DND-41 (cell line): ENCODE measurements at regions not wholly inside any gene's neighbourhood (a gene's known extent, or its start where the extent isn't known, plus 50 kb on each side); places are given as distances from the start of the nearest gene placed in this dataset.

Experiments used
- ATAC-seq: fragments of 200-7000 bp; cut with Tn5 transposase; 3 replicates; pipeline ENCODE4 v1.9.1; 2021; ENCODE audit warnings: low read depth; ENCODE audit not compliant: insufficient read depth
- DNase-seq: peaks from one replicate; pipeline ENCODE4 v3.0.0-alpha.2; 2020
- H2AFZ ChIP-seq: 2 replicates; pipeline ENCODE4 v1.6.0; 2012; ENCODE audit warnings: low read depth, low read length
- H3K27ac ChIP-seq: 2 replicates; pipeline ENCODE4 v1.5.1; 2012; ENCODE audit warnings: low read length, inconsistent platforms
- H3K27me3 ChIP-seq: fragments of 200-600 bp; sonication (generic); 2 replicates; pipeline ENCODE4 v1.6.0; 2012; ENCODE audit warnings: low read length, mild to moderate bottlenecking, inconsistent platforms; ENCODE audit not compliant: insufficient read depth, poor library complexity
- H3K36me3 ChIP-seq: 2 replicates; pipeline ENCODE4 v1.5.1; 2012; ENCODE audit warnings: low read length, inconsistent platforms; ENCODE audit not compliant: insufficient read depth
- H3K4me1 ChIP-seq: 2 replicates; pipeline ENCODE4 v1.5.1; 2012; ENCODE audit warnings: mild to moderate bottlenecking, low read length; ENCODE audit not compliant: insufficient read depth
- H3K4me2 ChIP-seq: 2 replicates; pipeline ENCODE4 v1.6.0; 2012; ENCODE audit warnings: mild to moderate bottlenecking, moderate library complexity, low read length, inconsistent platforms; ENCODE audit not compliant: insufficient read depth
- H3K4me3 ChIP-seq, 2 experiments: fragments of 200-600 bp in 1 of 2; shearing (Covaris generic) in 1 of 2; 2 replicates each; pipeline ENCODE4 v1.5.1; 2012 to 2016; ENCODE audit warnings: inconsistent platforms in 2 of 2, low read length in 2 of 2, mild to moderate bottlenecking in 2 of 2, low read depth in 1 of 2, moderate library complexity in 1 of 2
- H3K79me2 ChIP-seq: 2 replicates; pipeline ENCODE4 v1.6.0; 2012; ENCODE audit warnings: low read length, inconsistent platforms; ENCODE audit not compliant: insufficient read depth
- H3K9ac ChIP-seq: 2 replicates; pipeline ENCODE4 v1.6.0; 2012; ENCODE audit warnings: low read depth, mild to moderate bottlenecking, inconsistent platforms, low read length, moderate library complexity
- H3K9me3 ChIP-seq: 2 replicates; pipeline ENCODE4 v1.5.1; 2012; ENCODE audit warnings: low read length, moderate library complexity, mild to moderate bottlenecking, inconsistent platforms; ENCODE audit not compliant: insufficient read depth, severe bottlenecking
- H4K20me1 ChIP-seq: 2 replicates; pipeline ENCODE4 v1.6.0; 2012; ENCODE audit warnings: low read length; ENCODE audit not compliant: insufficient read depth
- EZH2 ChIP-seq: IDR thresholded peaks from 3 replicates; pipeline ENCODE4 v1.6.1; 2012; ENCODE audit warnings: borderline replicate concordance, low read depth, mild to moderate bottlenecking, moderate library complexity, low read length, inconsistent platforms; ENCODE audit not compliant: severe bottlenecking
- TF ChIP-seq, protein P1 (sequence below): IDR thresholded peaks from 2 replicates; pipeline ENCODE4 v1.5.1; 2012; ENCODE audit warnings: borderline replicate concordance, low read length, moderate library complexity, mild to moderate bottlenecking; ENCODE audit not compliant: poor library complexity, severe bottlenecking; ENCODE audit errors: extremely low read depth

DNA sequence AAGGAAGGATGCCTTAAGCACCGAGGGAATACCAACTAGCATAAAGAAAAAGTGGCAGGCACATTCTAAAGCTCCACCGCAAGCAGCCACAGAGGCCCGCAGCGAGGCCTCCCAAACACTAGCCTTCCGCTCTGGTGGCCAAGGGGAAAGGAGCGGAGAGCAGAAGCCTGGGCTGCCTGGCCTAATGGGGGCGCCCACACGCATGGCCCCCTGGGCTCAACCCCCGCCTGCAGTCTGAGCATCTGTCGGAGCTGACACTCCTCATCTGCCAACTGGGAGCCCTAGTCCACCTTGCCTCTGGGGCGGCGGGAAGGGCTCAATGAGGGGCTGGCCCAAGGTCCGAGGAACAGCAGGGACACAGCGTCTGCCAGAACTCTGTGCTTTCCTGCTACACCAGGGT lies 50.1 kb upstream of the WNT11 start:
- no peak for TF ChIP-seq EZH2
- TF ChIP-seq, protein P1, sequence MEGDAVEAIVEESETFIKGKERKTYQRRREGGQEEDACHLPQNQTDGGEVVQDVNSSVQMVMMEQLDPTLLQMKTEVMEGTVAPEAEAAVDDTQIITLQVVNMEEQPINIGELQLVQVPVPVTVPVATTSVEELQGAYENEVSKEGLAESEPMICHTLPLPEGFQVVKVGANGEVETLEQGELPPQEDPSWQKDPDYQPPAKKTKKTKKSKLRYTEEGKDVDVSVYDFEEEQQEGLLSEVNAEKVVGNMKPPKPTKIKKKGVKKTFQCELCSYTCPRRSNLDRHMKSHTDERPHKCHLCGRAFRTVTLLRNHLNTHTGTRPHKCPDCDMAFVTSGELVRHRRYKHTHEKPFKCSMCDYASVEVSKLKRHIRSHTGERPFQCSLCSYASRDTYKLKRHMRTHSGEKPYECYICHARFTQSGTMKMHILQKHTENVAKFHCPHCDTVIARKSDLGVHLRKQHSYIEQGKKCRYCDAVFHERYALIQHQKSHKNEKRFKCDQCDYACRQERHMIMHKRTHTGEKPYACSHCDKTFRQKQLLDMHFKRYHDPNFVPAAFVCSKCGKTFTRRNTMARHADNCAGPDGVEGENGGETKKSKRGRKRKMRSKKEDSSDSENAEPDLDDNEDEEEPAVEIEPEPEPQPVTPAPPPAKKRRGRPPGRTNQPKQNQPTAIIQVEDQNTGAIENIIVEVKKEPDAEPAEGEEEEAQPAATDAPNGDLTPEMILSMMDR: no peak
- no peak overlapping the region for H3K9ac ChIP-seq
- H3K4me2 ChIP-seq: no peak overlapping the region
- ATAC-seq: no peak
- no peaks in the 10 kb centered on the region for H3K36me3 ChIP-seq
- H4K20me1 ChIP-seq: no peaks in the 10 kb centered on the region
- H3K27ac ChIP-seq: no peak overlapping the region
- H3K4me1 ChIP-seq: no peaks in the 10 kb centered on the region
- no peak for DNase-seq
- peaks cover 9% of the 10 kb centered on the region for H3K27me3 ChIP-seq
- H3K4me3 ChIP-seq: no peak overlapping the region
- H3K9me3 ChIP-seq: peaks cover 1% of the 10 kb centered on the region
- no peak overlapping the region for H2AFZ ChIP-seq
- H3K79me2 ChIP-seq: no peaks in the 10 kb centered on the region
